GM18511 (cell line): ENCODE measurements at regions not wholly inside any gene's neighbourhood (a gene's known extent, or its start where the extent isn't known, plus 50 kb on each side); places are given as distances from the start of the nearest gene placed in this dataset.

Source experiments
- ATAC-seq: cut with Tn5 transposase; IDR thresholded peaks from one replicate; pipeline ENCODE4 v1.9.1; 2021; ENCODE audit warnings: mild to moderate bottlenecking, moderate library complexity; ENCODE audit not compliant: unreplicated experiment

DNA sequence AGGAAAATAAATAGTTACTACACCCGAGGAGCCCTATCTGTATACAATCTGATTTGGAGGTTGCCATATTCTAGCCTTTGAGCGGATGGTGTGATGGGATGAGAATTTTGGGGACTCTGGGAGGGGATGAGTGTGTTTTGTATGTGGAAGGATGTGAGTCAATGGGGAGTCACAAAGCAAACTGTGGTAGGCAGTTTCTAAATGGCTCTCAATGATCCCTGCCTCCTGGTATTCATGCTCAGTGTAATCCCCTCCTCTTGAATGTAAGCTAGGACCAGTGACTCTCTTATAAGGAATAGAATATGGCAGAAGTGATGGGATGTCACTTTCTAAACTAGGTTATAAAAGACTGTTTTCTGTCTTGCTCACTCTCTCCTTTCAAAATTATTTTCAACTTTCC lies 205.7 kb upstream of the RIOK2 start:
- ATAC-seq: no peak

DNA sequence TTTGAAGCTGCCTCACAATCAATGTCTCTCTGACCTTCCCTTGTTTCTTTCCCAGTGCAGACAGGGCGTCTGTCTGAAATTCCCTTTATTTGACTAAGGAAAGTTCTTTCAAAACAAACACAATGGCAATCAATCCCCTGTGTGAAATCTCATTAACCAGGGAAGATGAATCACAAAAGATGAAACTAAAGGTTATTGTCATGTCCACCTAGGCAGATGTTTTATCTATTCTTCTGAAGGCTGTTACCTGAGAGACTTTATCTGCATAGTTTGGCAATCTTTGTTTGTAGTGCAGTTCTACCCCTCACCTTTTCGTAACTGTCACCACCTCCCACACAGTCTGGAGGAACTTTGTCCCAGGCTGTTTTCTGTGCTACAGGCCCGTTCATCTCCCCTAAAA lies 217.5 kb upstream of the RIOK2 start:
- no peak for ATAC-seq

DNA sequence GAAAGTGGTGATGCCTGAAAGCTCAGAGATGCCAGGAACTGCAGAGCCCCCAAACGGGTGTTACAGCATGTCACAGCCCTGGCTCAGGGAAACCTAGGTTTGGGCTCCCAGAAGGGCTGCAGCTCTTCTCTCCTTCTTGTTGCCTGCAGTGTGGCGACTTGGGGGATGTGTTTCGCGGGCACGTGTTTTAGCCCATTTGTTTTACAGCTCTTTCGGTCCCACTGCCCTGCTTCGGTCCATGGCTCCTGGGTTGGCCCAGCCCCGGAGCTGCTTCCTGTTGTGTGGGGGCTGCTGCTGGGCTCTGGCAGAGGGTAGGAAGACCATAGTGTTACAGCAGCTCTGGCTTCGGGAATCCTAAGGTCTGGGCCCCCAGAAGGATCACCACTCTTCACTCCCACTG lies 222.9 kb upstream of the RIOK2 start:
- ATAC-seq: no peak

DNA sequence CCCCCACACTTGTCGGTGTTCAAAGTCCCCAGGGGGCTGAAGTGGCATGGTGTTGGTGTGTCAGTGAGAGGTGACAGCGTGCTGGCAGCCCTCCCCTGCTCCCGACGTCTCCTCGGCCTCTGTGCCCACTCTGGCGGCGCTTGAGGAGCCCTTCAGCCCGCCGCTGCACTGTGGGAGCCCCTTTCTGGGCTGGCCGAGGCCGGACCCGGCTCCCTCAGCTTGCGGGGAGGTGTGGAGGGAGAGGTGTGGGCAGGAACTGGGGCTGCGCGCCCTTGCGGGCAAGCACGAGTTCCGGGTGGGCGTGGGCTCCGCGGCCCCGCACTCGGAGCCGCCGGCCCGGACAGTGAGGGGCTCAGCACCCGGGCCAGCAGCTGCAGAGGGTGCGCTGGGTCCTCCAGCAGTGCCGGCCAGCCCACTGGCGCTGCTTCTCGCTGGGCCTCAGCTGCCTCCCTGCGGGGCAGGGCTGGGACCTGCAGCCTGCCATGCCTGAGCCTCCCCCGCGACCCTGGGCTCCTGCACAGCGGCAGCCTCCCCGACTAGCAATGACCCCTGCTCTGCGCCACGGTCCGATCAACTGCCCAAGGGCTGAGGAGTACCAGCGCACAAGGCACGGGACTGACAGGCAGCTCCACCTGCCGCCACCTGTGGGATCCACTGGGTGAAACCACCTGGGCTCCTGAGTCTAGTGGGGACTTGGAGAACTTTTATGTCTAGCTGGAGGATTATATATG lies 224.1 kb upstream of the RIOK2 start:
- no peak for ATAC-seq

DNA sequence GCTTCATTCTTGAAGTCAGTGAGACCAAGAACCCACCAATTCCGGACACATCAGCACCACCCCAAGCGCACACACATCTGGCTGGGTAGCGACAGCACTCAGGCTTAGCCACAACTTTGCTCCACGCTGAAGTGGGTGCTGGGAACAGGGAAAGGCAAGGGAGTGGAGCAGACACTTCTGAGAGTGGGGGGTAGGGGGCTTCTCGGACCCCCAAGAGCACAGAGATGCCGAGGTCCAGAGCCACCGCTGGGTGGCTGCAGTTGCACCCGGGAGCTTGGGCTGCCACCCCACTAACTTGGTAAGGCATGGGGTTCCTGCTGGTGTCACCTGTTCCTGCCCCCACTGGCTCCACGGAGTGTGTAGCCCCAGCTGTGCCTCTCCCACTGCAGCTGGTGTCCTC lies 225.3 kb upstream of the RIOK2 start:
- ATAC-seq: no peak

DNA sequence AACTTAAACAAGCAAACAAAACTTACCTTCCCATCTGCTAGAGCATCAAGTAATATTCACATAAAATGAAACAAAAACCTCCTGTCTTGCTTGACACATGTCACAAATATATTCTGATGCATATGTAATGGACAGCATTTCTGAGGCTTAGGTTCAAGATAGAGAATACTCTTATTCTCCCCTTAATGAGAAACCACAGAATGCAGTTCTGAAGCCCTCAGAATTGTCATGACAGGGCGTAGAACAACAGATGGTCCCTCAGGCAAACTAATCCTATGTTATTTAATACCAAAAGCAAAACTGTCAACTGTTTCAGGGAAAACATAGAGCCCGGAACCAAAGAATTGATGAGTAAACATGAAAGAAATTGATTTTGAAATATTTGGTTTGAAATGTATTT lies 229.9 kb upstream of the RIOK2 start:
- no peak for ATAC-seq

DNA sequence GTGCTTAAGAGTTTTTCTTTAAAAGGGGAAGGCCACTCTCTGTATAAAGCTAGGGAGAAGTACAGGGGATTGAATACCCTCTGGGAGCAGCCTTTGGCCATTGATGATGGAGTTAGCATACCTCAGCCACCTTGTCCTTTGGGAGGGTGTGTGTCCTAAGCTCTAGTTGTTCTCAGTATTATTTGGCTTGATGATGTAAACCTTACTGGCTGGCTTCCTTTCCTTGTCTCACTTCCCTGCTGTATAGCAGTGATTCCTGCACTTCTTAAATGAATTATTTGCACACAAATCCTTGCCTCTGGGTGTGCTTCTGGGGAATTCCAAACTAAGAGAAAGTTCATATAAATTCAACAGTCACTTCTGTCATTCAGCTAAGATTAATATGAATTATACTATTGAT lies 234.9 kb upstream of the RIOK2 start:
- peak; percentile 34 for ATAC-seq

GRCh38 chr5:97418462-97418861 lies 235.4 kb upstream of the RIOK2 start:
- ATAC-seq: peak; percentile 71

DNA sequence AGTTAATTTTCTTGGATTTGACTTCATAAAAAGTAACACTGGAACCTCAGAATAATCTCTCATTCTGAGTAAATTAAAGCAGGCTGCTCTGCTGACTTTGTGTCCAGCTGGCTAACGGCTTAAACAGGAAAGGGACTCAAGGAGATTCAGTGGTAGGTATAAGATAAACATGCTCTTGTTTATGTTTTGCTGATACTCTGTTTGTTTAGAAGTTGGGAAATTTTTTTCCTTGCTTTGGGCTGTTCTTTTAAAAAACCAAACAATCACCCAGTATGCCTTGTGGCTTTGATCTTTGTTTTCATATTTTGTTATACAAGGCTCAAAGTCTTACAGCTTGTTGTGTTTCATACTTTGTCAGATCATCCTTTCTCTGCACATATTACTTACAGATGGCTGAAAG lies 237.6 kb upstream of the RIOK2 start:
- no peak for ATAC-seq

- ATAC-seq: no peak
These were observed 239.6 kb upstream of the RIOK2 start for GRCh38 chr5:97422678-97423077.

DNA sequence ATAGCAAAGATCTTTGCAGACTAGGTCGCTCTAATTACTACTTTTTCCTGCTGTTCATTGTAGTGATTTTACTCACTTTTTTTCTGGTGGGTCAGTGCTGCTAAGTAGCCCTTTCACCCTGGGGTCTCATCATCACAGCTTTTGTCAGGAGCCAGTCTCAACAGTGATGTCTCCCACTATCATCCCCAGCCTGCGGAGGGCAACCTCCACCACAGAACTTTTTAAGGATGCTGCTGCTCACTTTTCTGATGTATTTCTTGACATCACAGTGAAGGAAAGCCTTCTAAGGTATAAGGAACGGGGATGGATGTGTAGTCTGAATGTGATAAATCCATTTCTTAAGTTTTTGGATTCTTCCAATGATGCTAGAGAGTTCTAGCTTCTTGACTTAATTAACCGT lies 242.5 kb upstream of the RIOK2 start:
- no peak for ATAC-seq

- ATAC-seq: no peak
These were observed 244.2 kb upstream of the RIOK2 start for GRCh38 chr5:97427235-97427634.

- no peak for ATAC-seq
These were observed 251.0 kb upstream of the RIOK2 start for GRCh38 chr5:97434021-97434420.

- ATAC-seq: no peak
These were observed 253.4 kb upstream of the RIOK2 start for GRCh38 chr5:97436405-97436804.

DNA sequence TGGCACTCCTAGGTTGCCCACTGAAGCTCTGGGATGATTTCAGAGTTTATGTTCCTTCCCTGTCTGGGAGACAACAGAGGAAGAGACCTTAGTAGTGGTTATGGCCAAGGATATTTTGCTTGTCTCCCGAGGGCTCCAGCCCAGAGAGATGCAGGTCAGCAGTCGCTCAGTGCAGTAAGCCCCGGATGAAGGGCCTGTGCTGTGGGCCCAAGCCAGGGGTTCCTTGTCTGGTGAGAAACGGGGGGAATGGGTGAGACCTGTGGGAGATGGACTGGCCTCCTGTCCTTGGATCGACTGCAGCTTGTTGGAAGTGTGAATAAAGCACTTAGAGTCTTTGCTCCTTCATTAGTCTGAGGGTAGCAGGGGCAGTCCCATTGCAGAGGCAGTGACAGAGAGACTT lies 260.7 kb upstream of the RIOK2 start:
- no peak for ATAC-seq

DNA sequence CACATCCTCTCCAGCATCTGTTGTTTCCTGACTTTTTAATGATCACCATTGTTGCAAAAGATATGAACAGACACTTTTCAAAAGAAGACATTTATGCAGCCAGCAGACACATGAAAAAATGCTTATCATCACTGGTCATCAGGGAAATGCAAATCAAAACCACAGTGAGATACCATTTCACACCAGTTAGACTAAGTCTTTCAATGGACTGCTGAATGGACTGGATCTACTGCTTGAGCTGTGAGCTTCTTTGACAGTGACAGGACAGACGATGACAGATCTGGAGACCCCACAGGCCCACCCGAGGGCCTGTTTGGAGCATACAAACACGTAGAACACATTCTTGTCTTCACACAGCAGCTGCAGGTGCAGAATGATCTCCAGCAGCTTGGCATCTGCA lies 266.1 kb upstream of the RIOK2 start:
- no peak for ATAC-seq

- ATAC-seq: no peak
These were observed 269.6 kb upstream of the RIOK2 start for GRCh38 chr5:97452646-97453045.

GRCh38 chr5:97453263-97453662 lies 270.2 kb upstream of the RIOK2 start:
- no peak for ATAC-seq

GRCh38 chr5:97454015-97454414 lies 271.0 kb upstream of the RIOK2 start:
- ATAC-seq: no peak

DNA sequence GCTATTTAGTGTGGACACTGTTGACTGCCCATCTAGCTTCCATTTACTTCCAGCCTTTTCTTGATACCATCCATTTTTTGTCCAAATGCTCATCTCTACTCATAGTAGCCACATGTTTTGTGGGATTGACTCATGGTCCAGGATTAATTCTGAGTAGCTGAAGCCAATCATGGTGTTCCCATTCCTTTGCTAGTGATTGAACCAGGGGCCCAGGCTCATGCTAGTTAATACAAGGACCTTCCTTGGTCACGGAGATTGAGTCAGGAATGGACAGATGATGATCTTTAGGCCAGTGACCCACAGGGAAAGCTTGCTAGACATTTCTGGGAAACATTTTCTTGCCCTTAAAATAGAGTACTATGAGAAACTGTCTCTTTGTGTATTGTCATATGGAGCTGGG lies 272.9 kb upstream of the RIOK2 start:
- no peak for ATAC-seq

DNA sequence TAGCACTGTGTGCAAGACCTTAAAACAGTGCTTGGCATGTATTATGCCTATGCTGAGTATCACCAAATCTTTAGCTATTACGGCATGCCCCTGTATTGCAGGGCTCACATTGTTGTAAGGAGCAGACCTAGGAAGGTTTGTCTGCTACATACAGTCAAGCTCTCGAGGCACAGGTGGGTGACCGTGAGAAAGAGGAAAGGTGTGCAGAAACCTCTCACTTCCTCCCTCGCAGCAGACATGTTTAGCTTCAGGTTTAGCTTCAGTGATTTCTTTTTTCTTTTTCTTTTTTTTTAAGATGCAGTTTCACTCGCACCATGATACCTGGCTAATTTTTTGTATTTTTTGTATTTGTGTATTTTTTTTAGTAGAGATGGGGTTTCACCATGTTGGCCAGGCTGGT lies 275.8 kb upstream of the RIOK2 start:
- peak; percentile 85 for ATAC-seq

DNA sequence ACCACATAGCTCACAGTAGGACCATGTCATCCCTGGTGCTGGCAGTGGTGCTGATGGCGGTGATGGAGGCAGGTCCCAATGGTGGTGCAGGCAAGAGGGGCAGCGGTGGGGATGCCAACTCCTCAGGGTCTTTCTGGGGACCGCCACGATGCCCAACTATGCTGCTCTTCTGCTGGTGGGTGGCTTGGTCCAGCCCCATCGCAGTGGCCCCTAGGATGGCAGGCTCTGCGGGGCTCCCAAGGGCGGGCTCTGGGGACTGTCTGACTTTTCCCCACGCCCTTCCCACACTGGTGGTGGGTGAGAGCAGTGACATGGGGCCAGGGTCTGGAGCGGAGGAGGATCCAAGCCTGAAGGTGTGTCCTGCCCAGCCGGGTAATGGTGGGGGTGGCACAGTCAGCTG lies 288.9 kb upstream of the RIOK2 start:
- no peak for ATAC-seq

DNA sequence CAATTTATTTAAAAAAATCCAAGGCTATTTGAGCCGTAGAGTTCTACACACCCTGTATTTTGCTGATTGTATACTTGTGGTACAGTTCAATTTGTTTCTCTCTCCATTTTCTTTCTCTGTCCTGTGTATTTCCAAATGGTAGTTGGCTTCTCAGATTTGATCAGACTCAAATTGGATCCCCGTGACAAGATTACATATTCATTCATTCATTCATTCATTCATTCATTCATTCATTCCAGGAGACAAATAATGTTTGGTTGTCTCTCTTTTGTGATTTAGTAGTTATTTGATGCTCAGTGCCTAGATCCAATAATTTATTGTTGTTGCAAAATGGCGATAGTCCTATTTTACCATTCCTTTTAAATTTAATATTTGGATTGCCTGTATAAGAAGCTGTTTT lies 292.8 kb upstream of the RIOK2 start:
- no peak for ATAC-seq
